Fibroblast of skin of left biceps (primary cell): ENCODE measurements at regions not wholly inside any gene's neighbourhood (a gene's known extent, or its start where the extent isn't known, plus 50 kb on each side); places are given as distances from the start of the nearest gene placed in this dataset.

Experiments
- DNase-seq, 2 experiments: peaks; one replicate each; pipeline ENCODE4 v3.0.0-alpha.2; 2013; ENCODE audit warnings: low read depth in 2 of 2

DNA sequence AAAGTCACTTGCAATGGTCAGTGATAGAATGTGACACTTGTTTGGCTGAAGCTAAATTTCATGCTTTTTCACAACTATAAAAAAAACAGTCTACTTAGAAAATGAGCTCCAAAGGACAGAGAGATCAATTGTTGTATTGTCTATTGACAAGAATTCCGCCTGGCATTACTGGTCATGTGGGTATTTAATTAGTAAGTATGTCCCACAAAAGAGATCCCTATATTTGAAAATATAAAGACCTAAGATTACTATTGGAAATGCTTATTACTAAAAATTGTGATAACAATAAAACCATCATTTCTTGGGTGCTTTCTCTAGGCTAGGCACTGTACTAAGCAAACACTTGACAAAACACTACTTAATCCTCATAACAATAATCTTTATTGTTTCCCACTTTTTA lies 745.2 kb upstream of the C9orf72 start:
- DNase-seq = no peak

DNA sequence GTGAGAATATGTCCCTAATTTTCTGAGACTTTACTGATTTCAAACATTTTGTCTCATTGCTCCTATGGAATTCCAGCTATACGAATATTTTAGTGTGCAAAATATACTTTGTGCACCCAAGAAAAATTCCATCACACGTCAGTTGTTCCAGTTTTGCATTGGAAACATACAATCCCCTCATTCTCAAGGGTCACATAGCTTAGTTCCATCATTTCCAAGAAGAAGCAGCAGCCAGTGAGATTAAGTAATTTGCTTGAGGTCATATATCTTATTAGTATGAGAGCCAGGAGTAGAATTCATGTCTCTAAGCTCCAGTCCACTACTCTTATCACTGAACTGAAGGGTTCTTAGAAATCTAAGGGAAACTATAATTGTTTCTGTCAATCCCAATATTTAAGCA lies 746.7 kb upstream of the C9orf72 start:
- DNase-seq = no peak

DNA sequence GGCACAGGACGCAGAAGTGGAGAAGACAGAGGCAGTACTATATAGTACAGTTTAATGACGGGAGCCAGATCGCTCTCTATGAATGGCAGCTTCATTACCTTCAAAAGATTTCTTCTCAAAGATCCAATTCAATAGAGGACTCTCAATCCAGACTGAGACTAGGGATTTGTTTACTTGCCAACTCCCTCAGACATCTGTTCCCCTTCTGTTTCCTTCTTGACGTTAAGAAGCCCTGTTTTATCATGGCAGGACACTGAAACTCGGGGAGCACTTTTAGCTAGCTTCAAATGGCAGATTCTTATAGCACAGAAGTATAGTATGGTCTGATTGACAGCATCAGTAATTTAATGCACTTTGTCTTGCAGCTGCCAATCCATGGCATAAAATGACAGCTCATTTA lies 747.3 kb upstream of the C9orf72 start:
- DNase-seq = no peak

DNA sequence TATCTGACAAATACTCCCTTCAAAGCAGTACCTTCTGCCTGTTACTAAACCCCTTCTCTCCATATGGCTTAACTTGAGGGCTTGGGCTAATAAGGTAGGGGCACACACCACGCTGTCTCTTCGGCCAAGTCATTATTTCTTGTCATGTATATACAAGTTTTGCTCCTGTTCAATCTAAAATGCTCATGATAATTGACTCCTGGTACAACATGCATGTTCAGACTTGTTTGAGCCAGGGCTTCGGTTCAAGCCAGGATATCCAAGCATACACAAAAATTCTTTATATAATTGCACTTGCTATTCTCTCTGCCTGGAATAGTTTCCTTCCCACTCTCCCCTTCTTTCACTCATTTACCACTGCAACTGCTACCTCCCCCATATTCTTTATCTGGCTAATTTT lies 756.0 kb upstream of the C9orf72 start:
- DNase-seq = no peak

DNA sequence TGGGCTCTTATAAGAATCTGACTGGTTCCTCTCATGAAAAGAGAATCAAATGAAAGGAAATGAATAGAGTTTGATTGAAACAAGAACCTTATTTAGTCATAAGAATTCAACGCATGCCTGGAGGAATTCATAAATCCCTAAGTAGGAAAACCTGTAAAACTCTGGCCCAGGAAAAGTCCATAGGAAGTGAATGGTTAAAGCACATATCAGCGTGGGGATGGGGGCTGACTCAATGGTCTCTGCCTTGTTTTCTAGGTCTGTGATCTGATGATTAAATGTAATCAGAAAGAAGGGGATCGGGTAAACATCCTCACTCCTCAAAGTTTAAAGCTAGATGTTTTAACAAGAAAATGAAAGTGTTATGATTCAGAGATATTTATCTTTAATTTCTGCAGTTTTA lies 759.4 kb upstream of the C9orf72 start:
- DNase-seq = no peak

DNA sequence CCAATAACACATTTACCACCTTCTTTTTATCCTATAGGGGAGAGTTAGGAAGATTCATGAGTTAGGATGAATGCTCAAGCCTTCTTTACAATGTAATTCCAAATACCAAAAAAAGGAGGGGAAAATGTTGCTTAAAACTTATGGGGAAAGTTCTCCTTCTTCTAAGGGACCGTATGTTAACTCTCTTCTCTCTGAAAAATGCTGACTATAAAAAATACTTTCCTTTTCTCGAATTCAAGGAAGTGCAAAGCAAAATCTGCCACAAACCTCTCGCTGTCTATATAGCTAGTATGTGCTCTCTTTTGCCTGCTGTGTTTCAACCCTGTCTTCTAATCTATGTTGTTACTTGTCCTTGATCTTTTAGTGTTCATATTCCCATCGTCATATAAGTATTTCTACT lies 768.6 kb upstream of the C9orf72 start:
- DNase-seq = no peak

DNA sequence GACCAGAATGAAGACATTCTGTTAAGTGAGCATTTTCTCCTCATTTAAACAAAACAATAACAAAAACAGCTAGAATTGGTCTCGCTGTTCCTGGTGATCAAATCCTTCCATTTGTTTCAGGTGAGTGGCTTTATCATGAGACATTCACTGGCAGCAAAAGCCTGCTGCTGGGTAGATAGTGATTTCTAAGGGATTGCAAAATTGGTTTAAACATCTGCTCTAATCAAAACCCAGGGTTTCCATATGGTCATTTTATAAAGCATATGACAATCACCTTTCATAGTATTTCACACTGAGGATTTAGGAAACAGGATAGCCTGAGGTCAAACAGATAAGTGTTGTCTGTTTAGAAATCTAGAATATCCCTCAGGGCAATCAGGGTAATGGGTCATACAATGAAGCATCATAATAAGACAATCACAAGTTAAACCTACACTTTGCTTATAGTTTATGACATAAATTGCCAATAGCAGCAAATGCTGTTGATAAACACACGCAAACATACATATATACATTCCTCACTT lies 769.6 kb upstream of the C9orf72 start:
- no peak for DNase-seq

DNA sequence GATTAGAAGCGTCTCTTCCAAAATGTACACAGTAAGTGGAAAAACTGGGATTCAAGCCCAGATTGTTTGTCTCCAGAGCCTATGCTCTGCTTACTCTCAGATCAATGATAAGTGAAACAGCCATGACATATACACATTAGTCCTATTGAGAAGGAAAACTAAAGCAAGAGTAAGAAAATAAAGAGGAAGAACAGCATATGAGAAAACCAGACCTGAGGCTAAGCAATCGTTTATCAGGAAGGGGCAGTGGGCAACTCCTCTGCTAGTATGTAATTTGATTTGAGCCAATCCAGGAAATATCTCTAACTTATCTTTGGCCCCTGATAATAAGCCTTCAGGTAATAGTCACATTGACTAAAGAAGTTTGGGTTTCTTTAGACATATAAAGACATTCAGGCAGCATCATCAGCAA lies 789.9 kb upstream of the C9orf72 start:
- DNase-seq = no peak

DNA sequence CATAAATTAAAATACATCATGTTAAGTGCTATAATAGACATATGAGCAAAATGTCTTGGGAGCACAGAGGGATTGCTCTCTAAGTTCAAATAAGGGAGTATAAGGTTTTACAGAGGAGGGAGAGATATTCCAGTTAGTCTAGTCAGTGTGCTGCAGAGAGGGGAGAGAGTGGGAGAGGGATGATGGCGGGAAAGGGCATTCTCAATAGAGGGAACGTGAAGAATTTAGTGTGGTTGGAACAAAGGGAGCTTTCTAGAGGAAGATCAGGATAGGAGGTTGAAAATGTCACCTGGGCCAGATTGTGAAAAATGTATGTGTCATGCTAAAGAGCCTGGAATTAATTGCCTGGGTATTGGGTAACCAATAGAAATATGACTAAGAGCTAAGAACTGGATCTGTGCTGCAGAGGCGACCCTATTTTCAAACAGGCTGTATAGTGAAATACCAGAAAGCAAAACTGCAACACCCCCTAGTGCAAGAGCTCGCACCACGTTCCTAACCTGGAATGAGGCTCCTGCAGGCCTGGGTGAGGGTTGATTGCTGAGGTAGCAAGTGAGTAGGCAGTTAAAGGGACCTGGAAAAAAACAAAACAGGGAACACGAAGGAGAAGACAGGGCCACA lies 791.8 kb upstream of the C9orf72 start:
- peak; percentile 51 to 59 for DNase-seq

DNA sequence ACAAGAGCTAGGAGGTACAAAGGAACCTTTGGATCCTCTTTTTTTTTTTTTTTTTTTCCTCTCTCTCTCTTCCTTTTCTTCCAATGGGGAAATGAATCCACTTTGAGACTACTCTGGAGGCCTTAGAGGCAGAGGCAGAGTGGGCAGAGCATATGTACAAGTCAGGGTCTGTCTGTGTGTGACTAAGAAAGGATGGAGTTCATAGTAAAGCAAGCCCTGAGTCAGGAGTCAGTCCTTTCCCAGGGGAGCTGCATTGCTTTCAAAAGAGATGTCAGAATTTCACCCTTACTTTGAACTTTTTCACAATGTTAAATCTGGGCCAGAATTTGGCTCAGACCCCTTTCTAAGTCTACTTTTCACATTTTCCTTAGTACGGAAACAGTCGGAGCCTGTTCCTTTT lies 792.4 kb upstream of the C9orf72 start:
- peak; percentile 40 to 47 for DNase-seq

DNA sequence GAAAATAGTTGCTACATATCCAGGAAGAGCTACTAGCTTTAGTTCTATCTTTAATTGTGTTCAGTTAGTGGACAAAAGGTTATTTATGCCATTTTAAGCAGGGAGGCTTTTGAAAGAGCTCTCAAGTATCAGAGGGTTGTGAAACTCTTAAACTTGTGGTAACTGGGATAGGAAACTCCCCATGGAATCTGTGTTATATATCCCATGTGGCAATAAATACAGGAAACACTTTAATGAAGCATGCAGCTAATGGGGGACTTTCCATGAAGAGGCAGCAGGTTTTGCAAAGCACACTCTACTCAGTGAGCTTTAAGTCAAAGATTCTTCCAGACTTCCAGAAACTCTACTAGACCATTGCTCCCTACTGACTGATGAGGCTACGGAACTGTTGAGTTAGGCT lies 805.0 kb upstream of the C9orf72 start:
- no peak for DNase-seq

DNA sequence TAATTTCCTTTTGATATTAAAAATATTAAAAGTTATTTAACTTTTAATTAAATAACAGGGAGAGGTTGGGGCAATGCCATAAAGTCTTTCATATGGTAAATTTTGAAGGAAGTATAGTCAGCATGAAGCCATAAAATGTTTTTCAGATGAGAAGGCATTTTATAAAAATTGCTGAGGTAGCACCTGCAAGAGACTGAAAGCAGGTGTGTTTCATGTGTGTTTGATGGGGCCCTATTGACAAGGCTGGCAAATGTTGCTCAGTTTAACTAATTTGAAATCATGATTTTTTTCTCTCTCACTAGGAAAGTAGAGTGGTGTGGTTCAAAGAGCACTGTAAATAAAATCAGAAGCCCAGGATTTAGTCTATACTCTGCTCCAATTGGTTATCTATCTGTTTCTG lies 805.8 kb upstream of the C9orf72 start:
- no peak for DNase-seq

DNA sequence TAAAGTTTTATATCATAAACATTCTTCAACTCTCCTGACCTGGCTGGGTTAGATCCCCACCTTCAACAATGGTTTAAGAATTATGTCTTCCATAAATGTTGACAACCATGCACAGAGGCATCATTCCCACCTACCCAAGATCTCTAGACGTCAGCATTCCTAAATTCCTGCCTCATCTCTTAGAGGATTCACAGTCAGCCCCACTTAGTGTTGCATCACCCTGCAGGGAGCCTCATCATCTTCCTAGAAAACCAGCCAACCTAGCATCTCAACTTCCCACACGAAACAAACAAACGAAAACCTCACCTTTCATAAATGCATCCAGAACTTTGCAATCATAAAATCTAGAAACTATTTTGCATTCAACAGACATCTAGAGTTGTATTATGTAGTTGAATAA lies 816.1 kb upstream of the C9orf72 start:
- DNase-seq = no peak

DNA sequence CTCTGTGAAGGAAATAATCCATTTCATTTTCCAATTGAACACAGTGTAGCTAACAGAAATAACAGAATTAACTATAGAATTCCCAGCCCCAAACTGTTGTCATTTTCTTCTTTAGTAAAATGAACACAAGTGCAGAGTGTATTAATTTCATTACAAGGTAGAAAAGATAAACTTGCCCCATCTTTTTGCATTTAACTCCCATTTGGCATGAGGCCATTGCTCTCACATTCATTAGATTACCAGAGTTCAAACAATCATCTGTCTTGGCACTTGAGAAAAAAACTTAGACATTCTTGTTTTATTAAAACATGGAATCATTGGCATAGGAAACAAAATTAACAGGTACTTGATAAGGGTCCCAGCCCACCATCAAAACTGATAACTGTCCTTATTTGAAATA lies 821.5 kb upstream of the C9orf72 start:
- DNase-seq = no peak

DNA sequence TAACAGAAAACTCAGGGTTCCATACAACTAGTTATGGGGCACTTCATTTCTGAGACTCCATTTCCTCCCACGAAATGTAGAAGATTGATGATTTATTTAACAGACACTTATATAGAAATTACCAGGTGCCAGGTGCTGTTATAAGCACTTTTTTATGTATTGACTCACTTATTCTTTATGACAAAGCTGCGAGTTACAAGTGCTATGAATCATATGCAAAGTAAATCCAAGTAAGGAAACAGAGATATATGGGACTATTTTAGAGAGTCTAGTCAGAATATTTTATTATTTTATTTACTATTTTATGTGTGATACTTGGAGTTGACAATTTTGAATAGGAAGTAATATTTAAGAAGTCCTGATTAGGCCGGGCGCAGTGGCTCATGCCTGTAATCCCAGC lies 822.8 kb upstream of the C9orf72 start:
- DNase-seq = no peak

DNA sequence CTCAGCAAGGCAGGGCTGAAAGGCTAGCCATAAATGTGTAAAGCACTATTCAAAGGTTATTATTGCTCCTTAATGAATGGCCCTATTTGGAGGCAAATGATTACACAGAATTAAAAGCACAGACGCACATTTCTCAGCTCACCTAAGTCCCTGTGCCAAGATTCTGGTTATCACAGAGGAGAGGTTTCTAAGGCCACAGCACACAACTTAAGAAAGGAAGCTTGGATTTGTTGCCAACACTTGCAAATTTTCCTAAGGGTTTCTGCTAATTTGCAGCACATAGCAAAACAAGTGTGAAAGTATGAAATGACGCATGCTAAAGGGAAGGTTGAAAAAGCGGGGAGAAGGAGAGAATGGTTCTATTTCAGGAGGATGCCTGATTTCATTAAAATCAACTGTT lies 834.1 kb upstream of the C9orf72 start:
- no peak for DNase-seq

DNA sequence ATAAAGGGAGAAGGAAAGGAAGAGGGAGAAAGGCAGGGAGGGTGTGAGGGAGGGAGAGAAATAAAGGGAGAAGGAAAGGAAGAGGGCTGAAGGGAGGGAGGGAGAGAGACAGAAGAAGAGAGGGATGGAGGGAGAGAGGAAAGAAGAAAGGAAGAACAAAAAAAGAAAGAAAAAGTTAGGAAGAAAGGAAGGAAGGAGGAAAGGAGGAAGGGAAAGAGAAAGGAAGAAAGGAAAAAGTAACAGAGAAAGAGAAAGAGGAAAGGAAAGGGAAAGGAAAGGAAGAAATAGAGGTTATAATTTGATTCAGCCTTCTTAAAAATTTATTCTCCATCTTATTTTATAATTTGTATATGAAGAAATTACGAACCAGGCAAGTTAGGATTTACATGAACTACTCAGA lies 836.6 kb upstream of the C9orf72 start:
- DNase-seq = no peak

DNA sequence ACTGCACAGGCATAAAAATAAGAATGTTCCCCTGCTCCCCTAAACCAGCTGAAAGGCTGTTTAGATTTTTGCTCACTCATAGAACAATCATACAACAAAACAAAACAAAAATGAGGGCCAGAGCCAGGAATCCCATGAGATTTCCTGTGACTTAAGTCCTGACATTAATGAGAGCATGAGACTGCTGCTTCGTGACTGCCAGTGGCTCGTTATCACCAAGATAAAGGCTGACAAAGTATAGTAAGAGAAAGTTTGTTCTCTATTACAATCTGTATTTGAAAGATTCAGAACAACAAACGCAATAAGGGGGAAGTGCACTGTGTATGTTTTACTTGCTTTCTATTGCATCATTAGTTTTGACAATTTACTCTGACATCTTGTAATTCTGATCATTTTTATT lies 837.1 kb upstream of the C9orf72 start:
- DNase-seq = no peak

DNA sequence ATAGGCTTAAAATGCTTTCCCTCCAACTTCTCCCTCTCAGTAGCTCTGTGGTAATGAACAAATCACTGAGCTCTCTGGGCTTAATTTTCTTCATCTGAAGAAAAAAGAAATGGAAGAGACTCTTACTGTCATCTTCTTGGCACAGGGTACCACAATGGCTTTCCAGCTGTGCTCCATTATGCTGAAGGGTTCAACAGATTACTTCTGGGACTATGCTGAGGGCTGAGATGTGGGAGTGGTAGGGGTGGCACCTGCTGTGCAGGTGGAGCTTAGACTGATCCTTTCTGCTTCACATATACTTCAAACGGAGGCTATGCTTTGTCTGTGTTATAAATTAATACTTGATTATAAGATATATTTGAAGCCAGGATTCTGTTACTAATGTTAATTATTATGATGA lies 840.2 kb upstream of the C9orf72 start:
- no peak for DNase-seq

DNA sequence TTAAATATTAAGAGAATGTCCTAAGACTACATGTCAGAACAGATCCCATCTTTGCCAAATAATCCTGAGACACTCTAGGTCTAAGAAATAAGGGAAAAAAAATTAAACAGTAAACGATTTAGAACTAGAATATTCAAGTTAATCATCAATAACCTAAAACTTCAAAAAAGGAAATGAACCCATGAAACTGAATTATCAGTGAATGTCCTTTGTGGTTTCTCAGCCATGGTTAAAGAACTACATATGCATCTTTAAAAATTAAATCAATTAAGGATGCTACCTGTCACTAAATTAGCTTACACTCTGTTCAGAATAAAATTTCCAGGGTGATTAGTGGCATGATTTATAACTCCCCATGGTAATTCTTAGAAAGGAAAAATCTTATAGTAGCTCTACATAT lies 850.0 kb upstream of the C9orf72 start:
- DNase-seq = no peak

DNA sequence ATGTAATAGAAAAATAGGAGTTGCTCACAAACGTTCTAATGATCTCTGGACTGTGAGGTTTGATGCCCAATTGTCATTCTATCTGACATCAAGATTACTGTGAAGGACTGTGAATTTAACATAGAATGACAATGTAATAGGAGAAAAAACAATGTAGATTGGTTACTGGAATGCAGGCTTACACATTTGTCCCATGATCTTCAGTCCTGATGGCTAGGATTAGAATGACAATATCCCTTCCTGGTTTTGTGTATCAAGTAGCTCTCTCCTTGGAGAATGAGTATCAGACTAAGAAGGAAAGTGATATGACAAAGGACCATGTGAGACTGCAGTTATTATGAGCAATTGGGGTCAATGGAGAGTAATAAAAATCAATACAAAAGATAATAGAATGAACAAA lies 862.2 kb upstream of the C9orf72 start:
- DNase-seq = no peak

DNA sequence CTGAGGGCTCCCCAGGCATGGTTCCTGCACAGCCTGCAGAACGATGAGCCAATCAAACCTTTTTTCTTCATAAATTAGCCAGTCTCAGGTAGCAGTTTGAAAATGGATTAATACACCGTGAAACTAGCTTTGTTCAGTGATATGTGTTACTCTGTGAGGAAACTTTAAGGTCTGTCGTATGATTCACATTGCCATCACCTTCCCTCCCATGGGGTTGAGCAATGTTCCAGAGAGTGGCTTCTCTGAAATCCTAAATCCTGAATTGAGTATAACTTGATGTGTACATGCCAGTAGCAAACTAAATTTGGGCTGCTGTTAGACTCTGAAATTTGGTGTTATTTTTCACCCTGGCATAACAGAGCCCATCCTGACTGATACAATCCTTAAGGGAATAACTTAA lies 866.4 kb upstream of the C9orf72 start:
- DNase-seq = no peak

DNA sequence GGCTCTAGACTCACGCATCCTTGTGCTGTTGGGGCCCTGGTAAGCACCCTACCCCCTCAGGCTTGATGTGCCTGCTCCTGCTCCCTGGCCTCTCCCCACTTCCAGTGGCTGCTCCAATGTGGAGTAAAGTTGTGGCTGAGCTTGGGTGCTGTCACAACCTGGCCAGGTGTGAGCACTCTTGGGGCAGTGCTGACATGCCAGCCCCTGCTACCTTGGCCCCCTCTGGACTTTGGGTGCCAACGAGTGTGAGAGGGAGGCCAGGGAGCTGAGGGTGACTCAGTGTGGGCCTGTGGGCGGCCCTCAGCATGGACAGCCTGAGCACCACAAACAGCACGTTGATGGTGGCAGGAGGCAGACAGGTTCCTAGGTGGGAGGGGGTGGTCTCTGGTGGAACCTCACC lies 870.2 kb upstream of the C9orf72 start:
- no peak for DNase-seq

DNA sequence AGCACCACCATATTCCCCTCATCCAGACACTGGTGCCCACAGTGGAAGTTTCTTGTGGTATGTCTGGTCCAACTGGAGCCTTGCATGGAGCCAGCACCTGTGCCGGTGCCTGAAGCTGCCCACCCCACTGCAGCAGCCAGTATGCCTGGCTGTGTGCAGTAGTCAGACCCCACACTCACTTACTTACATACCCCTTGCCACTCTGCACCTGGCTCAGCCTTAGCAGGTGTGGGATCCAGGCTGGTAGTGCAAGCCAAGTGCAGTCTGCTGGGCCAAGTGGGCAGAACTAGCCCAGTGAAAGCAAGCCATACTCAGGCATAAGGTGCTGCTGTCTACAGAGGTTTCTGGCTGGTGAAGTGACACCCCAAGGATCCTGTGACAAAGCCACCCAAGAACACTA lies 871.4 kb upstream of the C9orf72 start:
- no peak for DNase-seq
